Astrocyte (in vitro differentiated cells and primary cell): ENCODE measurements at regions not wholly inside any gene's neighbourhood (a gene's known extent, or its start where the extent isn't known, plus 50 kb on each side); places are given as distances from the start of the nearest gene placed in this dataset.

Source experiments
- CTCF ChIP-seq: IDR thresholded peaks from 2 replicates; pipeline ENCODE4 v1.5.1; 2011; ENCODE audit warnings: low read depth, mild to moderate bottlenecking, inconsistent platforms, low read length, moderate library complexity; ENCODE audit not compliant: insufficient read depth
- EZH2 ChIP-seq: IDR thresholded peaks from 2 replicates; pipeline ENCODE4 v1.6.1; 2012; ENCODE audit warnings: mild to moderate bottlenecking, low read length, inconsistent platforms; ENCODE audit not compliant: insufficient read depth

- TF ChIP-seq CTCF (no peak), EZH2 (no peak)
These were observed 59.3 kb upstream of the BCO1 start for GRCh38 chr16:81179219-81179618.
